Neural cell (in vitro differentiated cells): ENCODE measurements at regions not wholly inside any gene's neighbourhood (a gene's known extent, or its start where the extent isn't known, plus 50 kb on each side); places are given as distances from the start of the nearest gene placed in this dataset.
A peak's percentile ranks its signal among the peaks of the same experiment; 100 is the strongest.

ENCODE experiments used
- H2AFZ ChIP-seq: fragments of 200-600, 300-800 bp; sonication (generic), shearing (Covaris generic); 2 replicates; pipeline ENCODE4 v1.6.0; 2014; ENCODE audit warnings: low read depth, mild to moderate bottlenecking, antibody characterized with exemption, low read length, moderate library complexity
- H3F3A ChIP-seq: fragments of 200-600 bp; shearing (Covaris generic); 2 replicates; pipeline ENCODE4 v1.6.1; 2016; ENCODE audit warnings: mild to moderate bottlenecking, moderate library complexity, mixed read lengths, antibody characterized with exemption, low read length; ENCODE audit not compliant: insufficient read depth, poor library complexity, severe bottlenecking
- H3K27ac ChIP-seq: fragments of 200-600, 300-800 bp; sonication (generic), shearing (Covaris generic); 2 replicates; pipeline ENCODE4 v1.5.1; 2014; ENCODE audit warnings: mild to moderate bottlenecking, low read length, moderate library complexity
- H3K27me3 ChIP-seq: fragments of 300-800, 200-600 bp; sonication (generic), shearing (Covaris generic); 2 replicates; pipeline ENCODE4 v1.6.0; 2014; ENCODE audit warnings: mild to moderate bottlenecking, low read depth, low read length, moderate library complexity; ENCODE audit not compliant: insufficient read depth
- H3K36me3 ChIP-seq: fragments of 300-800, 200-600 bp; sonication (generic), shearing (Covaris generic); 2 replicates; pipeline ENCODE4 v1.5.1; 2014; ENCODE audit warnings: mild to moderate bottlenecking, antibody characterized with exemption, low read length, moderate library complexity; ENCODE audit not compliant: insufficient read depth
- H3K4me2 ChIP-seq: fragments of 300-800, 200-600 bp; sonication (generic), shearing (Covaris generic); 2 replicates; pipeline ENCODE4 v1.6.0; 2014; ENCODE audit warnings: mild to moderate bottlenecking, low read length
- H3K4me3 ChIP-seq: fragments of 300-800, 200-600 bp; sonication (generic), shearing (Covaris generic); 2 replicates; pipeline ENCODE4 v1.5.1; 2014; ENCODE audit warnings: mild to moderate bottlenecking, low read length, moderate library complexity
- H3K79me2 ChIP-seq: fragments of 200-600 bp; shearing (Covaris generic); replicated peaks from 2 replicates; pipeline ENCODE4 v1.6.0; 2014; ENCODE audit warnings: mild to moderate bottlenecking, low read length, moderate library complexity; ENCODE audit not compliant: insufficient read depth
- H3K9ac ChIP-seq: fragments of 300-800, 200-600 bp; sonication (generic), shearing (Covaris generic); 2 replicates; pipeline ENCODE4 v1.6.1; 2016; ENCODE audit warnings: mild to moderate bottlenecking, low read length, mixed read lengths
- H3K9me2 ChIP-seq: fragments of 200-600 bp; shearing (Covaris generic); 2 replicates; pipeline ENCODE4 v1.6.1; 2016; ENCODE audit warnings: mild to moderate bottlenecking, low read length, mixed read lengths; ENCODE audit not compliant: insufficient read depth
- H3K9me3 ChIP-seq: fragments of 200-600, 300-800 bp; sonication (generic), shearing (Covaris generic); 2 replicates; pipeline ENCODE4 v1.6.1; 2016; ENCODE audit warnings: mild to moderate bottlenecking, mixed run types, low read length, moderate library complexity, mixed read lengths
- H4K20me1 ChIP-seq: fragments of 200-600 bp; shearing (Covaris generic); 2 replicates; pipeline ENCODE4 v1.6.1; 2016; ENCODE audit warnings: mild to moderate bottlenecking, mixed run types; ENCODE audit not compliant: insufficient read depth
- EP300 ChIP-seq: fragments of 450-650 bp; conservative IDR thresholded peaks from 2 replicates; pipeline ENCODE4 v1.6.1; 2014; ENCODE audit warnings: antibody characterized with exemption, mild to moderate bottlenecking, moderate library complexity; ENCODE audit not compliant: poor library complexity, severe bottlenecking
- EZH2 ChIP-seq: fragments of 200-600, 300-800 bp; shearing (Covaris generic), sonication (generic); IDR thresholded peaks from 2 replicates; pipeline ENCODE4 v1.6.1; 2014; ENCODE audit warnings: antibody characterized with exemption, low read length, borderline replicate concordance, mild to moderate bottlenecking; ENCODE audit not compliant: insufficient read depth, poor library complexity, severe bottlenecking
- MXI1 ChIP-seq: fragments of 450-650 bp; conservative IDR thresholded peaks from 2 replicates; pipeline ENCODE4 v1.6.1; 2014; ENCODE audit warnings: antibody characterized with exemption, mild to moderate bottlenecking; ENCODE audit not compliant: poor library complexity, severe bottlenecking
- POLR2AphosphoS5 ChIP-seq: IDR thresholded peaks from 2 replicates; pipeline ENCODE4 v1.6.1; 2012
- REST ChIP-seq: IDR thresholded peaks from 2 replicates; pipeline ENCODE4 v1.6.1; 2012; ENCODE audit warnings: borderline replicate concordance
- SMC3 ChIP-seq: fragments of 450-650 bp; conservative IDR thresholded peaks from 2 replicates; pipeline ENCODE4 v1.6.1; 2014; ENCODE audit warnings: antibody characterized with exemption, mild to moderate bottlenecking, moderate library complexity; ENCODE audit not compliant: poor library complexity
- TAF1 ChIP-seq: IDR thresholded peaks from 2 replicates; pipeline ENCODE4 v1.6.1; 2012; ENCODE audit warnings: low read depth

GRCh38 chr17:77807051-77807745 lies 151.3 kb upstream of the TNRC6C start:
- Histone ChIP-seq H3K9me2 (no peaks in the 10 kb centered on the region), H3K4me2 (no peak overlapping the region), H3K27me3 (no peaks in the 10 kb centered on the region), H4K20me1 (no peaks in the 10 kb centered on the region), H3K4me3 (no peak overlapping the region), H3K27ac (peak overlapping the region; percentile 12), H3K36me3 (no peaks in the 10 kb centered on the region), H3F3A (peaks cover 9% of the 10 kb centered on the region), H3K9me3 (no peaks in the 10 kb centered on the region), H3K9ac (no peak overlapping the region), H3K79me2 (no peaks in the 10 kb centered on the region), H2AFZ (no peak overlapping the region)
- TF ChIP-seq REST (no peak), POLR2AphosphoS5 (no peak), MXI1 (no peak), TAF1 (no peak)

GRCh38 chr17:77807746-77808441 lies 150.6 kb upstream of the TNRC6C start:
- H3K4me3 ChIP-seq = no peak overlapping the region
- no peaks in the 10 kb centered on the region for H3K79me2 ChIP-seq
- H3K4me2 ChIP-seq = no peak overlapping the region
- H3F3A ChIP-seq = peaks cover 9% of the 10 kb centered on the region
- no peak overlapping the region for H3K27ac ChIP-seq
- no peaks in the 10 kb centered on the region for H3K9me2 ChIP-seq
- H3K9me3 ChIP-seq = no peaks in the 10 kb centered on the region
- TF ChIP-seq REST (peak; percentile 90), EP300 (peak; percentile 65), EZH2 (no peak), POLR2AphosphoS5 (peak; percentile 52), SMC3 (no peak)
- no peak overlapping the region for H2AFZ ChIP-seq
- no peaks in the 10 kb centered on the region for H3K36me3 ChIP-seq
- no peaks in the 10 kb centered on the region for H4K20me1 ChIP-seq
- no peak overlapping the region for H3K9ac ChIP-seq
- H3K27me3 ChIP-seq = no peaks in the 10 kb centered on the region
